ENCODE measurements at regions not wholly inside any gene's neighbourhood (a gene's known extent, or its start where the extent isn't known, plus 50 kb on each side); places are given as distances from the start of the nearest gene placed in this dataset.

DNA sequence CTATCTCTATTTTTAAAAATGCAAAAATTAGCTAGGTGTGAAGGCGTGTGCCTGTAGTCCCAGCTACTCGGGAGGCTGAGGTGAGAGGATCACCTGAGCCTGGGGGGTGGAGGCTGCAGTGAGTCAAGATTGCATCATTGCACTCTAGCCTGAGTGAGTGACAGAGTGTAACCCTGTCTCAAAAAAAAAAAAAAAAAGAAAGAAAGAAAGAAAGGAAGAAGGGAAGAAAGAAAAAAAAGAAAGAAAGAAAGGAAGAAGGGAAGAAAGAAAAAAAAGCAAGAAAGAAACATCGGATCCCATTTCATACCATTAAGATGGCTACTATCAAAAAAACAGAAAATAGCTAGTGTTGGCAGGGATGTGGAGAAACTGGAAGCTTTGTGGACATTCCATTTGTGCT is 136.8 kb upstream of the WNT4 start:
- TF ChIP-seq EP300 (IDR thresholded peaks at IDR 0.05) = no peak
- TF ChIP-seq CTCF (IDR thresholded peaks at IDR 0.05) = no peak
- no peak for TF ChIP-seq POLR2A (IDR thresholded peaks at IDR 0.05)

All from gastroesophageal sphincter (tissue), 3 donors.